ENCODE measurements at regions not wholly inside any gene's neighbourhood (a gene's known extent, or its start where the extent isn't known, plus 50 kb on each side); places are given as distances from the start of the nearest gene placed in this dataset.

DNA sequence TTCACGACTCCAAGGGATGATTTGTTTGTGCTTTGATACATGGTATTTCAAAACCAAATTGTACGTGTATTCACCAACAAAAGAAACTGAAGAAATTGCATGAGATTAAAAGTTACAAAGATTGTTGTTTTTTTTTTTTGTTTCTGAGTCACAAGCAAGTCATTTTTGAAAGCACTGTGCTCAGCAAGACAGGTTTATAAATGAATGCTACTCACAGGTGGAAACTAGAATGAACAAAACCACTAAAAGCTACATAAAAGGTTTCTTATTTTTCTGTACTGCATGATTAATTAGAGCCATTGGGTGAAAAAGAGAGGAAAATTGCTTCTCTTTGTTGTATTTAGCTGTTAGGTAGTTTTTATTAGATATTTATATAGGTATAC, 90.2 kb upstream of the RIPOR2 start:
- Histone ChIP-seq H3K27me3 (ENCODE audit: insufficient read depth, low read length) (no peaks in the 10 kb centered on the region), H3K4me2 (ENCODE audit: insufficient read depth, low read length) (peak overlapping the region; percentile 12), H4K20me1 (ENCODE audit: insufficient read depth, low read length) (no peaks in the 10 kb centered on the region), H3K4me1 (ENCODE audit: insufficient read depth, low read length) (peaks cover 4% of the 10 kb centered on the region), H3K27ac (ENCODE audit: low read depth, low read length) (no peak overlapping the region), H3K4me3 (ENCODE audit: insufficient read depth, low read length) (no peak overlapping the region), H3K36me3 (ENCODE audit: insufficient read depth, low read length) (no peaks in the 10 kb centered on the region), H3K9me3 (ENCODE audit: low read depth, low read length) (no peaks in the 10 kb centered on the region), H3K79me2 (ENCODE audit: insufficient read depth, low read length) (no peaks in the 10 kb centered on the region), H2AFZ (ENCODE audit: low read length) (peak overlapping the region; percentile 73)
- TF ChIP-seq, protein P1, sequence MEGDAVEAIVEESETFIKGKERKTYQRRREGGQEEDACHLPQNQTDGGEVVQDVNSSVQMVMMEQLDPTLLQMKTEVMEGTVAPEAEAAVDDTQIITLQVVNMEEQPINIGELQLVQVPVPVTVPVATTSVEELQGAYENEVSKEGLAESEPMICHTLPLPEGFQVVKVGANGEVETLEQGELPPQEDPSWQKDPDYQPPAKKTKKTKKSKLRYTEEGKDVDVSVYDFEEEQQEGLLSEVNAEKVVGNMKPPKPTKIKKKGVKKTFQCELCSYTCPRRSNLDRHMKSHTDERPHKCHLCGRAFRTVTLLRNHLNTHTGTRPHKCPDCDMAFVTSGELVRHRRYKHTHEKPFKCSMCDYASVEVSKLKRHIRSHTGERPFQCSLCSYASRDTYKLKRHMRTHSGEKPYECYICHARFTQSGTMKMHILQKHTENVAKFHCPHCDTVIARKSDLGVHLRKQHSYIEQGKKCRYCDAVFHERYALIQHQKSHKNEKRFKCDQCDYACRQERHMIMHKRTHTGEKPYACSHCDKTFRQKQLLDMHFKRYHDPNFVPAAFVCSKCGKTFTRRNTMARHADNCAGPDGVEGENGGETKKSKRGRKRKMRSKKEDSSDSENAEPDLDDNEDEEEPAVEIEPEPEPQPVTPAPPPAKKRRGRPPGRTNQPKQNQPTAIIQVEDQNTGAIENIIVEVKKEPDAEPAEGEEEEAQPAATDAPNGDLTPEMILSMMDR (IDR thresholded peaks at IDR 0.05; ENCODE audit: extremely low read depth, low read depth, low read length), result no peak
- no peak for DNase-seq (ENCODE audit: insufficient read length, low spot score, missing footprints)

DNA sequence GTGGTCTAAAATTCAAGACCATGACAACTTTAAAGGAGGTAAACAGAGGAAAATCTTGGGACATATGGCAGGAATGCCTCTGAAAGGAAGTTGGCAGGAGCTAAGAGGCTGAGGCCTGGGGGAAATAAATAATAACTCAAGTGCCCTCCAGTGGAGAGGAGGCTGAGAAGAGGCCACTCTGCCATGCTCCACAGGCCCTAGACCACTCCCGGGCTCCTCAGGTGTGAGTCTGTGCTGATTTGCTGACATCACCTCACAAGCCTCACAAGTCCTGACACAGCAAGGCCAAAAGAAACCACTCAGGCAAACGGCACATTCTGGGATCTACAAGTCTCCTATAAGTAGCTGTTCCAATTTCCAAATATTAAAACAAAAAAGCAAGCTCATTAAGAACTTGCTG, 91.0 kb upstream of the RIPOR2 start:
- TF ChIP-seq, protein P1 (IDR thresholded peaks at IDR 0.05; ENCODE audit: extremely low read depth, low read depth, low read length), result no peak
- no peaks in the 10 kb centered on the region for H3K9me3 ChIP-seq (ENCODE audit: low read depth, low read length)
- H3K27ac ChIP-seq (ENCODE audit: low read depth, low read length), result no peak overlapping the region
- H3K36me3 ChIP-seq (ENCODE audit: insufficient read depth, low read length), result no peaks in the 10 kb centered on the region
- no peaks in the 10 kb centered on the region for H3K79me2 ChIP-seq (ENCODE audit: insufficient read depth, low read length)
- H3K4me3 ChIP-seq (ENCODE audit: insufficient read depth, low read length), result no peak overlapping the region
- H2AFZ ChIP-seq (ENCODE audit: low read length), result no peak overlapping the region
- DNase-seq (ENCODE audit: insufficient read length, low spot score, missing footprints), result no peak
- no peaks in the 10 kb centered on the region for H3K27me3 ChIP-seq (ENCODE audit: insufficient read depth, low read length)
- H3K4me2 ChIP-seq (ENCODE audit: insufficient read depth, low read length), result no peak overlapping the region
- H4K20me1 ChIP-seq (ENCODE audit: insufficient read depth, low read length), result no peaks in the 10 kb centered on the region
- H3K4me1 ChIP-seq (ENCODE audit: insufficient read depth, low read length), result peaks cover 4% of the 10 kb centered on the region

DNA sequence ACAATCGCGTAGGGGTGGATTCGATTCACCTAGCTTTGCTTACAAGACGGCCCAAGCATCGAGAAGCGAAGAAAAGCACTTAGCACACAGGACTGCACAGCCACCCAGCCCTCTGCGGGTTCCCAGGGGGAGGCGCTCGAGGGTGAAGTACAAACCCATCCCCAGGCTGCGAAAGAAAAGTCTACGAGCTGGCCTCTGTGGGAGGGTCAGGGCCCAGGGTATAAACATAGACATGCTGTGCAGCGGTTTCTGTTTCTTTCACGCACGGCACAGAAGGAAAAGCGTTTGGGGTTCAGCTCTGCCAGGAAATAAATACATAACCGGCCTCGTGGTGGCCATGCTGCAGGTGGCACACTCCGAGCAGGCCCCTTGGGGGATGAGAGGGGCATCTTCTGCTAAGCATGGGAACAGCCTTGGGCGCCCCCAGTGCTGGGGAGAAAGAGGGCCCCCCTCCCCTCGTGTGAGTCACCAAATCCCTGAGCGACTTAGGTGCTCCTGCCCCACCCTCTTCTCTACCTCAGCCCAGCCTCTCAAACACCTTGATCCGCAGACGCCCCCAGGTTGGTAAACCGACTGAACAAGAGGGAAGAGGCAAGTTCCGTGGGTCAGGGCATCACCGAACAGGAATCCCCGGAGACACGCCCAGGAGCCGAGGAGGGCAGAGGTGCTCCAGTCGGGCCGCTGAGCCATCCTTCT, 91.6 kb upstream of the RIPOR2 start:
- Histone ChIP-seq H4K20me1 (ENCODE audit: insufficient read depth, low read length) (no peaks in the 10 kb centered on the region), H3K9me3 (ENCODE audit: low read depth, low read length) (no peaks in the 10 kb centered on the region), H2AFZ (ENCODE audit: low read length) (no peak overlapping the region), H3K4me3 (ENCODE audit: insufficient read depth, low read length) (no peak overlapping the region), H3K36me3 (ENCODE audit: insufficient read depth, low read length) (no peaks in the 10 kb centered on the region), H3K27me3 (ENCODE audit: insufficient read depth, low read length) (no peaks in the 10 kb centered on the region), H3K4me1 (ENCODE audit: insufficient read depth, low read length) (peaks cover 4% of the 10 kb centered on the region), H3K4me2 (ENCODE audit: insufficient read depth, low read length) (no peak overlapping the region), H3K79me2 (ENCODE audit: insufficient read depth, low read length) (no peaks in the 10 kb centered on the region), H3K27ac (ENCODE audit: low read depth, low read length) (no peak overlapping the region)
- TF ChIP-seq, protein P1 (IDR thresholded peaks at IDR 0.05; ENCODE audit: extremely low read depth, low read depth, low read length), result no peak
- no peak for DNase-seq (ENCODE audit: insufficient read length, low spot score, missing footprints)

DNA sequence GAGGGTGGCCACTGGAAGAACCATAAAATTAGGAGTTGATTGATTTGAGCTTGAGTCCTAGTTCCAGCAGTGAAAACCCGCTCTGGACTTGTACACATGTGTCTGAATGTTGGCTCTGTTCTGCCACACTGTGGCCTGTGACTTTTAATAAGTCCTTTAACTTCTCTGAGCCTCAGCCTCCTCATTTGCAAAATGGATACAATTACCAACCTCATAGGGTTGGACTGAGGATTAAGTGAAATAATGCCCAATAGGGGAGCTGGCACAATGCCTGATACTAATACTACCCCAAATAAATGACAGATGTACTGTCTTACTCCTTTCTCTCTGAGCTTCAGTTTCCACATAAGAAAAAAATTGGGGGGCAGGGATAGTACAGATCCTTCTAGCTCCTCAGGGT, 92.6 kb upstream of the RIPOR2 start:
- no peaks in the 10 kb centered on the region for H3K27me3 ChIP-seq (ENCODE audit: insufficient read depth, low read length)
- H3K27ac ChIP-seq (ENCODE audit: low read depth, low read length), result no peak overlapping the region

More for the DNA sequence above, 92.6 kb upstream of the RIPOR2 start:
- H3K4me2 ChIP-seq (ENCODE audit: insufficient read depth, low read length), result no peak overlapping the region
- no peaks in the 10 kb centered on the region for H3K79me2 ChIP-seq (ENCODE audit: insufficient read depth, low read length)
- no peak overlapping the region for H2AFZ ChIP-seq (ENCODE audit: low read length)
- no peaks in the 10 kb centered on the region for H3K36me3 ChIP-seq (ENCODE audit: insufficient read depth, low read length)
- no peak overlapping the region for H3K4me3 ChIP-seq (ENCODE audit: insufficient read depth, low read length)
- DNase-seq (ENCODE audit: insufficient read length, low spot score, missing footprints), result no peak
- peaks cover 4% of the 10 kb centered on the region for H3K4me1 ChIP-seq (ENCODE audit: insufficient read depth, low read length)
- no peaks in the 10 kb centered on the region for H4K20me1 ChIP-seq (ENCODE audit: insufficient read depth, low read length)
- TF ChIP-seq, protein P1 (IDR thresholded peaks at IDR 0.05; ENCODE audit: extremely low read depth, low read depth, low read length), result no peak
- H3K9me3 ChIP-seq (ENCODE audit: low read depth, low read length), result no peaks in the 10 kb centered on the region

Data from osteoblast (primary cell).